OCI-LY3 (cell line): ENCODE measurements at regions not wholly inside any gene's neighbourhood (a gene's known extent, or its start where the extent isn't known, plus 50 kb on each side); places are given as distances from the start of the nearest gene placed in this dataset.

Source experiments
- H2AFZ ChIP-seq: fragments of 200-600, 300-600 bp; shearing (Covaris generic); 2 replicates; pipeline ENCODE4 v1.6.0; 2014; ENCODE audit warnings: antibody characterized with exemption, low read depth, low read length
- H3K27ac ChIP-seq: fragments of 200-600, 300-600 bp; sonication (generic); 2 replicates; pipeline ENCODE4 v1.5.1; 2014; ENCODE audit warnings: mild to moderate bottlenecking, low read length, moderate library complexity, mixed read lengths
- H3K27me3 ChIP-seq: fragments of 200-600, 300-600 bp; sonication (generic); 2 replicates; pipeline ENCODE4 v1.6.1; 2014; ENCODE audit warnings: low read depth, low read length, mixed read lengths
- H3K36me3 ChIP-seq: fragments of 200-600, 300-600 bp; sonication (generic); replicated peaks from 2 replicates; pipeline ENCODE3; 2014; ENCODE audit warnings: low read depth, low read length, mixed read lengths
- H3K4me1 ChIP-seq: fragments of 300-600, 200-600 bp; sonication (generic); 2 replicates; pipeline ENCODE4 v1.6.1; 2014; ENCODE audit warnings: low read length, mixed read lengths
- H3K4me2 ChIP-seq: fragments of 200-600, 300-600 bp; sonication (generic); 2 replicates; pipeline ENCODE4 v1.6.1; 2014; ENCODE audit warnings: low read length, mixed read lengths
- H3K4me3 ChIP-seq: fragments of 300-600, 200-600 bp; sonication (generic); 2 replicates; pipeline ENCODE4 v1.5.1; 2014; ENCODE audit warnings: antibody characterized with exemption, mild to moderate bottlenecking, low read length, moderate library complexity
- H3K79me2 ChIP-seq: fragments of 300-600, 200-600 bp; shearing (Covaris generic); 2 replicates; pipeline ENCODE4 v1.6.1; 2014; ENCODE audit warnings: mild to moderate bottlenecking, low read length, mixed read lengths
- H3K9ac ChIP-seq: fragments of 300-600, 200-600 bp; shearing (Covaris generic); 2 replicates; pipeline ENCODE4 v1.6.0; 2014; ENCODE audit warnings: mild to moderate bottlenecking, low read length, moderate library complexity
- H3K9me3 ChIP-seq: fragments of 200-600, 300-600 bp; shearing (Covaris generic); 2 replicates; pipeline ENCODE4 v1.6.1; 2014; ENCODE audit warnings: low read length, mixed read lengths; ENCODE audit not compliant: insufficient read depth
- H4K20me1 ChIP-seq: fragments of 200-600, 300-600 bp; sonication (generic); 2 replicates; pipeline ENCODE4 v1.6.1; 2016; ENCODE audit warnings: low read length, mixed read lengths; ENCODE audit not compliant: insufficient read depth
- EZH2phosphoT487 ChIP-seq: fragments of 200-600 bp; shearing (Covaris generic); IDR thresholded peaks from 2 replicates; pipeline ENCODE4 v1.6.1; 2018; ENCODE audit warnings: antibody characterized with exemption, mixed run types, low read depth
- TF ChIP-seq, protein P1 (sequence below): fragments of 200-600, 300-600 bp; sonication (generic); IDR thresholded peaks from 2 replicates; pipeline ENCODE4 v1.5.1; 2014; ENCODE audit warnings: antibody characterized with exemption, low read length, low read depth

DNA sequence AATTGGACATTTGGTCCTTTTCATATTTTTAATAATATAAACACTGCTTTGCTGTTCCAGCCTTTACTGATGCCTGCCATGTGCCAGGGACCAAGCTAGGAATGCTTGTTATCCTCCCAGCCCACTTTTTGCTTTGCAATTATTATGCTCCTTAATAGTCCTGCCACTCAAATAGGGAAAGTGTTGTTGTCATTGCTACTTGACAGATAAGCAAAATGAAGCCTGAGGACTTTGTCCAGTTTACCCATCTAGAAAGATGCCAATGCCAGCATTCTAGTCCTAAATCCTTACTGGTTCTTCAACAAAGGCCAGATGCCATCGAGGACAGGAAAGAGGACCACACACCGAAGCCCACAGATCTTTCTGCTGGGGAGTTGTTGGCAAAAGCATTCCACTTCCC lies 246.5 kb downstream of the EMP1 start:
- Histone ChIP-seq H3K36me3 (no peaks in the 10 kb centered on the region), H3K4me1 (peaks cover 13% of the 10 kb centered on the region), H3K9ac (no peak overlapping the region), H3K79me2 (no peaks in the 10 kb centered on the region), H4K20me1 (no peaks in the 10 kb centered on the region), H3K9me3 (no peaks in the 10 kb centered on the region), H2AFZ (no peak overlapping the region), H3K4me3 (no peak overlapping the region), H3K27ac (no peak overlapping the region), H3K27me3 (peaks cover 11% of the 10 kb centered on the region), H3K4me2 (no peak overlapping the region)
- no peak for TF ChIP-seq EZH2phosphoT487
- TF ChIP-seq, protein P1, sequence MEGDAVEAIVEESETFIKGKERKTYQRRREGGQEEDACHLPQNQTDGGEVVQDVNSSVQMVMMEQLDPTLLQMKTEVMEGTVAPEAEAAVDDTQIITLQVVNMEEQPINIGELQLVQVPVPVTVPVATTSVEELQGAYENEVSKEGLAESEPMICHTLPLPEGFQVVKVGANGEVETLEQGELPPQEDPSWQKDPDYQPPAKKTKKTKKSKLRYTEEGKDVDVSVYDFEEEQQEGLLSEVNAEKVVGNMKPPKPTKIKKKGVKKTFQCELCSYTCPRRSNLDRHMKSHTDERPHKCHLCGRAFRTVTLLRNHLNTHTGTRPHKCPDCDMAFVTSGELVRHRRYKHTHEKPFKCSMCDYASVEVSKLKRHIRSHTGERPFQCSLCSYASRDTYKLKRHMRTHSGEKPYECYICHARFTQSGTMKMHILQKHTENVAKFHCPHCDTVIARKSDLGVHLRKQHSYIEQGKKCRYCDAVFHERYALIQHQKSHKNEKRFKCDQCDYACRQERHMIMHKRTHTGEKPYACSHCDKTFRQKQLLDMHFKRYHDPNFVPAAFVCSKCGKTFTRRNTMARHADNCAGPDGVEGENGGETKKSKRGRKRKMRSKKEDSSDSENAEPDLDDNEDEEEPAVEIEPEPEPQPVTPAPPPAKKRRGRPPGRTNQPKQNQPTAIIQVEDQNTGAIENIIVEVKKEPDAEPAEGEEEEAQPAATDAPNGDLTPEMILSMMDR = no peak

DNA sequence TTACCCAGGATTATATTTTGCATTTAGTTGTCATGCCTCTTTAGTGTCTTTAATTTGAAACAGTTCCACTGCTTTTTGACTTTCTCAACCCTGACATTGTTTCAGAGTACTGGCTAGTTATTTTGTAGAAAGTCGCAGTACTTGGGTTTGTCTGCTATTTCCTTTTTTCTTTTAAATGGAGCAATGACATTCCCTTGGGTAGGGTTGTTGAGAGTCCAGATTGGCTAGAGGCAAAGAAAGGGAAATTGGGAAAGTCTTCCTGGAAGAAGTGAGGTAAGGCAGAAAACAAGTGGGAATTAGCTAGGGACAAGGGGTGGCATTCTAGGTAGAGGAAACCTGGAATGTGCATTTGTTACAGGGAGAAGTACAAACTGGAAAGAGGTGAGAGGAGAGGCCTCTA lies 245.9 kb downstream of the EMP1 start:
- Histone ChIP-seq H3K4me2 (no peak overlapping the region), H2AFZ (no peak overlapping the region), H4K20me1 (no peaks in the 10 kb centered on the region), H3K4me1 (peaks cover 13% of the 10 kb centered on the region), H3K79me2 (no peaks in the 10 kb centered on the region), H3K9me3 (no peaks in the 10 kb centered on the region), H3K36me3 (no peaks in the 10 kb centered on the region), H3K4me3 (no peak overlapping the region), H3K27ac (no peak overlapping the region), H3K27me3 (peaks cover 12% of the 10 kb centered on the region), H3K9ac (no peak overlapping the region)
- TF ChIP-seq, protein P1 = no peak
- no peak for TF ChIP-seq EZH2phosphoT487

DNA sequence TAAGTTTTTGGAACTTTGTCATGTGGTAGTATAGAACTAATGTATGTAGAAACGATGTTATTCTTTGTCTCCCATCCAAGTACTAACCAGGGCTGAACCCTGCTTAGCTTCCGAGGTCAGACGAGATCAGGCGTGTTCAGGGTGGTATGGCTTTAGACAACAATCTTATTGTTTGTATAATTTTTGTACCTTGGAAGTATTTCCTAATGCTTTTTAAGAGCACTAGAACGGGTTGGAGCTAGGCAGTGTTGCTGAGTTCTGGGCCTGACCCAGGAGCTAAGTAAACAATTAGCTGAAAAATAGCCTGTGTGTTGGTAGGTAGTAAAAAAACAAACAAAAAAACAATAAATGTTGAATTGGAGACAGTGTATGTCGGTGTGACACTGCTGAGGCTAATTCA lies 244.3 kb downstream of the EMP1 start:
- no peak for TF ChIP-seq EZH2phosphoT487
- TF ChIP-seq, protein P1 = no peak
- no peak overlapping the region for H3K4me3 ChIP-seq
- peaks cover 13% of the 10 kb centered on the region for H3K4me1 ChIP-seq
- H3K9ac ChIP-seq = no peak overlapping the region
- H3K36me3 ChIP-seq = no peaks in the 10 kb centered on the region
- peaks cover 19% of the 10 kb centered on the region for H3K27me3 ChIP-seq
- H4K20me1 ChIP-seq = no peaks in the 10 kb centered on the region
- H3K9me3 ChIP-seq = no peaks in the 10 kb centered on the region
- no peak overlapping the region for H3K4me2 ChIP-seq
- no peaks in the 10 kb centered on the region for H3K79me2 ChIP-seq
- no peak overlapping the region for H3K27ac ChIP-seq
- no peak overlapping the region for H2AFZ ChIP-seq

DNA sequence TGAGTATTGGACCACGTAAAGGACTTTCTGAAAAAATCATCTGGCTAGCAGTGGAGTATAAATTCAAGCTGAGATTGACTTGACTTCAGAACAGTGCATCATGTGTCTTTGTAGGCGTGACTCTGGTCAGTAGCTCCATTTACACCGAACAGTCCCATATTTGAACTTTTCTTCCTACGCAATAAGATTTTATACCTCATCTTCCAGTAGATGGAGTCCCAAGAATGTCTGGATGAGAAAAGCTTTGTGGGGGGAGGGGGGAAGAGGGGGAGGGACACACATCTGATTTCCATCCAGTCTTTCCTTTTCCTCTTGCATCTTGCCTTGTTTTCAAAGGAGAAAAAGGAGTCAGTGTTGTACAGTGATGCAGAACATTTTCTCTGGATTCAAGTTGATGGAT lies 241.0 kb downstream of the EMP1 start:
- H3K4me2 ChIP-seq = no peak overlapping the region
- no peak for TF ChIP-seq EZH2phosphoT487
- TF ChIP-seq, protein P1 = no peak

More for the DNA sequence above, 241.0 kb downstream of the EMP1 start:
- Histone ChIP-seq H3K36me3 (no peaks in the 10 kb centered on the region), H3K79me2 (no peaks in the 10 kb centered on the region), H3K27me3 (peaks cover 28% of the 10 kb centered on the region), H3K4me3 (no peak overlapping the region), H3K9ac (no peak overlapping the region), H2AFZ (no peak overlapping the region), H3K4me1 (no peaks in the 10 kb centered on the region), H3K9me3 (no peaks in the 10 kb centered on the region), H3K27ac (no peak overlapping the region), H4K20me1 (no peaks in the 10 kb centered on the region)
